ENCODE measurements at regions not wholly inside any gene's neighbourhood (a gene's known extent, or its start where the extent isn't known, plus 50 kb on each side); places are given as distances from the start of the nearest gene placed in this dataset.

- TF ChIP-seq DBP (CRISPR knock-in tag; IDR thresholded peaks at IDR 0.05; ENCODE audit: not compliant biosample characterization), result no peak
- no peak for TF ChIP-seq SNAI1 (CRISPR knock-in tag; IDR thresholded peaks at IDR 0.05; ENCODE audit: borderline replicate concordance)
- no peak for TF ChIP-seq ZNF3 (CRISPR knock-in tag; IDR thresholded peaks at IDR 0.05)
- TF ChIP-seq FLYWCH1 (CRISPR knock-in tag; IDR thresholded peaks at IDR 0.05), result no peak
- TF ChIP-seq ZNF460 (CRISPR knock-in tag; IDR thresholded peaks at IDR 0.05; ENCODE audit: borderline replicate concordance), result no peak
- no peak for TF ChIP-seq ZNF253 (CRISPR knock-in tag; IDR thresholded peaks at IDR 0.05; ENCODE audit: borderline replicate concordance)
- no peak for TF ChIP-seq ZNF605 (CRISPR knock-in tag; IDR thresholded peaks at IDR 0.05)
- no peak for TF ChIP-seq TRAFD1 (CRISPR knock-in tag; IDR thresholded peaks at IDR 0.05; ENCODE audit: borderline replicate concordance)
- TF ChIP-seq HOXA5 (CRISPR knock-in tag; IDR thresholded peaks at IDR 0.05), result peak; percentile 46; the same call in 1 of the 2 replicates
- no peak for TF ChIP-seq GPBP1L1 (CRISPR knock-in tag; IDR thresholded peaks at IDR 0.05)
- no peak for TF ChIP-seq BORCS8-MEF2B (CRISPR knock-in tag; IDR thresholded peaks at IDR 0.05)
- no peak for TF ChIP-seq BRCA1 (CRISPR knock-in tag; IDR thresholded peaks at IDR 0.05)
- peak; percentile 93 for TF ChIP-seq KDM6A (CRISPR knock-in tag; IDR thresholded peaks at IDR 0.05; ENCODE audit: low read depth)
- no peak for TF ChIP-seq ZNF337 (CRISPR knock-in tag; IDR thresholded peaks at IDR 0.05; ENCODE audit: borderline replicate concordance, low read depth)
- no peak for TF ChIP-seq FOXO4 (CRISPR knock-in tag; conservative IDR thresholded peaks at IDR 0.05)
- TF ChIP-seq MYPOP (CRISPR knock-in tag; IDR thresholded peaks at IDR 0.05), result no peak
- no peak for TF ChIP-seq DR1 (CRISPR knock-in tag; IDR thresholded peaks at IDR 0.05)
- no peak for TF ChIP-seq ZNF839 (CRISPR knock-in tag; IDR thresholded peaks at IDR 0.05; ENCODE audit: borderline replicate concordance)
- TF ChIP-seq MTA1 (CRISPR knock-in tag; IDR thresholded peaks at IDR 0.05; ENCODE audit: borderline replicate concordance), result no peak; the same call in 1 of the 2 replicates
- no peak for TF ChIP-seq ZNF20 (CRISPR knock-in tag; IDR thresholded peaks at IDR 0.05)
- no peak for TF ChIP-seq ATRX (CRISPR knock-in tag; IDR thresholded peaks at IDR 0.05; ENCODE audit: borderline replicate concordance)
- TF ChIP-seq HOXD1 (CRISPR knock-in tag; IDR thresholded peaks at IDR 0.05), result peak; percentile 85; the same call in 1 of the 2 replicates
- peak; percentile 26; the same call in 1 of the 2 replicates for TF ChIP-seq ELF3 (CRISPR knock-in tag; IDR thresholded peaks at IDR 0.05)
- no peak for TF ChIP-seq KLF11 (CRISPR knock-in tag; IDR thresholded peaks at IDR 0.05)
- TF ChIP-seq REXO4 (CRISPR knock-in tag; IDR thresholded peaks at IDR 0.05; ENCODE audit: borderline replicate concordance), result no peak
- no peak for TF ChIP-seq ZZZ3 (CRISPR knock-in tag; IDR thresholded peaks at IDR 0.05; ENCODE audit: borderline replicate concordance)
Measured at GRCh38 chr12:24080465-24080864, 131.0 kb upstream of the SOX5 start (continued).

Measured in HepG2 (cell line).